H9 (cell line): ENCODE measurements at regions not wholly inside any gene's neighbourhood (a gene's known extent, or its start where the extent isn't known, plus 50 kb on each side); places are given as distances from the start of the nearest gene placed in this dataset.

Experiments
- DNase-seq: peaks from one replicate; pipeline ENCODE4 v3.0.0-alpha.2; 2017
- H2AFZ ChIP-seq: one replicate; pipeline ENCODE4 v1.6.1; 2013; ENCODE audit warnings: mild to moderate bottlenecking, low read length, control low read depth, moderate library complexity
- H2AK5ac ChIP-seq: 2 replicates; pipeline ENCODE4 v1.6.1; 2013; ENCODE audit warnings: low read length, control low read depth, mixed read lengths; ENCODE audit not compliant: insufficient read length
- H2BK120ac ChIP-seq: one replicate; pipeline ENCODE4 v1.6.1; 2013; ENCODE audit warnings: low read depth, mild to moderate bottlenecking, low read length, control low read depth, inconsistent platforms; ENCODE audit not compliant: poor library complexity, severe bottlenecking
- H2BK12ac ChIP-seq: 2 replicates; pipeline ENCODE4 v1.6.1; 2013; ENCODE audit warnings: low read length, control low read depth, mixed read lengths, low read depth; ENCODE audit not compliant: insufficient read length
- H2BK15ac ChIP-seq: 2 replicates; pipeline ENCODE4 v1.6.1; 2013; ENCODE audit warnings: low read depth, low read length, control low read depth
- H2BK20ac ChIP-seq: one replicate; pipeline ENCODE4 v1.6.1; 2013; ENCODE audit warnings: low read depth, mild to moderate bottlenecking, low read length, control low read depth, inconsistent platforms; ENCODE audit not compliant: poor library complexity, severe bottlenecking
- H2BK5ac ChIP-seq: 2 replicates; pipeline ENCODE4 v1.6.1; 2013; ENCODE audit warnings: low read length, control low read depth, mixed read lengths; ENCODE audit not compliant: insufficient read length
- H3K14ac ChIP-seq: 2 replicates; pipeline ENCODE4 v1.6.1; 2013; ENCODE audit warnings: low read length, control low read depth; ENCODE audit not compliant: insufficient read depth
- H3K18ac ChIP-seq: 2 replicates; pipeline ENCODE4 v1.6.1; 2013; ENCODE audit warnings: low read depth, mild to moderate bottlenecking, mixed read lengths, low read length, control low read depth; ENCODE audit not compliant: insufficient read length
- H3K23ac ChIP-seq: 2 replicates; pipeline ENCODE4 v1.6.1; 2013; ENCODE audit warnings: low read length, control low read depth, mixed read lengths, low read depth; ENCODE audit not compliant: insufficient read length
- H3K23me2 ChIP-seq: 2 replicates; pipeline ENCODE4 v1.6.1; 2013; ENCODE audit warnings: low read depth, mild to moderate bottlenecking, mixed read lengths, low read length, control low read depth; ENCODE audit not compliant: insufficient read length, poor library complexity, severe bottlenecking
- H3K27ac ChIP-seq: 2 replicates; pipeline ENCODE4 v1.5.1; 2013; ENCODE audit warnings: low read length, control low read depth, mixed read lengths, low read depth; ENCODE audit not compliant: insufficient read length
- H3K27me3 ChIP-seq: 2 replicates; pipeline ENCODE4 v1.6.1; 2013; ENCODE audit warnings: low read length, control low read depth, inconsistent platforms; ENCODE audit not compliant: insufficient read depth
- H3K4ac ChIP-seq: 2 replicates; pipeline ENCODE4 v1.6.1; 2013; ENCODE audit warnings: low read depth, mild to moderate bottlenecking, control low read depth, inconsistent platforms, low read length, moderate library complexity
- H3K4me1 ChIP-seq: 2 replicates; pipeline ENCODE4 v1.6.1; 2013; ENCODE audit warnings: low read length, control low read depth, inconsistent platforms; ENCODE audit not compliant: insufficient read depth
- H3K4me2 ChIP-seq: 2 replicates; pipeline ENCODE4 v1.6.1; 2013; ENCODE audit warnings: low read length, control low read depth, mixed read lengths; ENCODE audit not compliant: insufficient read length, insufficient read depth
- H3K56ac ChIP-seq: 2 replicates; pipeline ENCODE4 v1.6.1; 2013; ENCODE audit warnings: low read depth, mild to moderate bottlenecking, mixed read lengths, low read length, control low read depth; ENCODE audit not compliant: insufficient read length
- H3K79me1 ChIP-seq: 2 replicates; pipeline ENCODE4 v1.6.1; 2013; ENCODE audit warnings: low read depth, mild to moderate bottlenecking, moderate library complexity, low read length, control low read depth, inconsistent platforms; ENCODE audit not compliant: insufficient read depth, poor library complexity, severe bottlenecking
- H3K79me2 ChIP-seq: 2 replicates; pipeline ENCODE4 v1.6.1; 2013; ENCODE audit warnings: low read length, control low read depth, inconsistent platforms; ENCODE audit not compliant: insufficient read depth
- H3K9ac ChIP-seq: 2 replicates; pipeline ENCODE4 v1.6.1; 2013; ENCODE audit warnings: low read length, control low read depth, mixed read lengths; ENCODE audit not compliant: insufficient read length; ENCODE audit errors: extremely low read depth
- H3K9me3 ChIP-seq: one replicate; pipeline ENCODE4 v1.6.1; 2013; ENCODE audit warnings: low read depth, low read length, inconsistent platforms; ENCODE audit not compliant: control insufficient read depth
- H3T11ph ChIP-seq: one replicate; pipeline ENCODE4 v1.6.1; 2013; ENCODE audit warnings: mild to moderate bottlenecking, low read length, control low read depth, inconsistent platforms
- H4K20me1 ChIP-seq: one replicate; pipeline ENCODE4 v1.6.1; 2013; ENCODE audit not compliant: control insufficient read depth, insufficient read length, insufficient read depth
- H4K5ac ChIP-seq: 2 replicates; pipeline ENCODE4 v1.6.1; 2013; ENCODE audit warnings: low read depth, mild to moderate bottlenecking, mixed read lengths, low read length, control low read depth; ENCODE audit not compliant: insufficient read length
- H4K8ac ChIP-seq: replicated peaks from 2 replicates; pipeline ENCODE4 v1.6.1; 2013; ENCODE audit warnings: low read length, control low read depth, mixed read lengths, low read depth; ENCODE audit not compliant: insufficient read length
- H4K91ac ChIP-seq: 2 replicates; pipeline ENCODE4 v1.6.1; 2013; ENCODE audit warnings: low read depth, mild to moderate bottlenecking, moderate library complexity, mixed read lengths, low read length, control low read depth; ENCODE audit not compliant: insufficient read length
- H3K27ac Mint-ChIP-seq, 3 experiments: 2 replicates in 2 of 3; 3 replicates in 1 of 3; pipeline ENCODE4 v1.8.0; 2020 to 2021; ENCODE audit warnings: mixed read lengths in 3 of 3, mild to moderate bottlenecking in 1 of 3, moderate library complexity in 1 of 3
- H3K27me3 Mint-ChIP-seq: 2 replicates; pipeline ENCODE4 v1.8.0; 2021; ENCODE audit warnings: low read depth, mild to moderate bottlenecking, moderate library complexity, mixed read lengths
- H3K36me3 Mint-ChIP-seq, 3 experiments: 2 replicates in 2 of 3; 3 replicates in 1 of 3; pipeline ENCODE4 v1.8.0; 2020 to 2021; ENCODE audit warnings: low read depth in 3 of 3, mixed read lengths in 3 of 3; ENCODE audit not compliant: insufficient read depth in 1 of 3
- H3K4me1 Mint-ChIP-seq, 2 experiments: 2 replicates each; pipeline ENCODE4 v1.8.0; 2020; ENCODE audit warnings: mixed read lengths in 2 of 2
- H3K4me3 Mint-ChIP-seq, 2 experiments: 2 replicates in 1 of 2; 3 replicates in 1 of 2; pipeline ENCODE4 v1.8.0; 2020 to 2021; ENCODE audit warnings: mild to moderate bottlenecking in 2 of 2, mixed read lengths in 2 of 2, moderate library complexity in 1 of 2
- H3K9me3 Mint-ChIP-seq, 2 experiments: 2 replicates in 1 of 2; 3 replicates in 1 of 2; pipeline ENCODE4 v1.8.0; 2020; ENCODE audit warnings: mild to moderate bottlenecking in 2 of 2, mixed read lengths in 2 of 2, moderate library complexity in 1 of 2
- CTCF ChIP-seq: fragments of 200-600 bp; sonication (generic); conservative IDR thresholded peaks from 3 replicates; pipeline ENCODE4 v1.8.0; 2021; ENCODE audit warnings: antibody characterized with exemption, mild to moderate bottlenecking
- WGBS: extraction: QIAGEN DNeasy Blood & Tissue Kit; methylation state at CpG from one replicate; pipeline ENCODE4 v1.1.7; 2013; ENCODE audit warnings: missing lambda C conversion rate, low lambda C conversion rate, mixed read lengths; ENCODE audit not compliant: insufficient read length; ENCODE audit errors: extremely low coverage; 5-methylcytosine and 5-hydroxymethylcytosine counted together

- Histone ChIP-seq H4K8ac (no peak overlapping the region), H3T11ph (no peak overlapping the region), H3K14ac (no peak overlapping the region; the same call in 1 of the 2 replicates), H3K4me1 (peaks cover 4% of the 10 kb centered on the region), H2BK5ac (no peak overlapping the region), H3K79me2 (no peaks in the 10 kb centered on the region), H4K20me1 (no peaks in the 10 kb centered on the region), H3K27ac (no peak overlapping the region), H2AK5ac (no peak overlapping the region), H4K91ac (no peak overlapping the region), H3K9me3 (no peaks in the 10 kb centered on the region), H3K79me1 (no peaks in the 10 kb centered on the region), H3K27me3 (no peaks in the 10 kb centered on the region), H3K18ac (no peak overlapping the region), H3K23ac (no peak overlapping the region), H2AFZ (no peak overlapping the region), H3K23me2 (no peaks in the 10 kb centered on the region), H2BK20ac (no peak overlapping the region), H3K9ac (no peak overlapping the region), H3K4me2 (no peak overlapping the region), H4K5ac (no peak overlapping the region), H2BK15ac (no peak overlapping the region), H3K4ac (no peak overlapping the region), H2BK12ac (no peak overlapping the region), H2BK120ac (no peak overlapping the region), H3K56ac (no peak overlapping the region)
- H3K27ac Mint-ChIP-seq: peak overlapping the region in 2 of 3 experiments; percentile 34 to 57; a peak in 2 of 7 replicates
- H3K4me1 Mint-ChIP-seq: peaks cover 34 to 40% of the 10 kb centered on the region in 2 experiments
- H3K9me3 Mint-ChIP-seq: peaks cover 7 to 8% of the 10 kb centered on the region in 2 experiments; a peak in 4 of 5 replicates
- H3K36me3 Mint-ChIP-seq: peaks cover 0 to 9% (median 4%) of the 10 kb centered on the region in 3 experiments; a peak in 4 of 7 replicates
- DNase-seq: no peak
- TF ChIP-seq CTCF: no peak
- no peak overlapping the region for H3K4me3 Mint-ChIP-seq
- peaks cover 2% of the 10 kb centered on the region for H3K27me3 Mint-ChIP-seq
- WGBS: no CpG with 5 or more reads among the region's 3 CpGs
Observed at GRCh38 chr9:135366104-135366503, 113.5 kb upstream of the PPP1R26 start.
